Hepatocyte (in vitro differentiated cells): ENCODE measurements at regions not wholly inside any gene's neighbourhood (a gene's known extent, or its start where the extent isn't known, plus 50 kb on each side); places are given as distances from the start of the nearest gene placed in this dataset.

Source experiments
- CTCF ChIP-seq: fragments of 200-600 bp; sonication (generic); IDR thresholded peaks from 2 replicates; pipeline ENCODE4 v1.5.1; 2016; ENCODE audit warnings: antibody characterized with exemption, mild to moderate bottlenecking; ENCODE audit not compliant: poor library complexity
- EZH2 ChIP-seq: fragments of 200-600 bp; sonication (generic); IDR thresholded peaks from 2 replicates; pipeline ENCODE4 v1.6.1; 2016; ENCODE audit warnings: antibody characterized with exemption, mild to moderate bottlenecking, borderline replicate concordance
- EZH2phosphoT487 ChIP-seq: fragments of 200-600 bp; sonication (generic); IDR thresholded peaks from one replicate; pipeline ENCODE4 v1.6.1; 2018; ENCODE audit warnings: antibody characterized with exemption, mild to moderate bottlenecking, low read depth, moderate library complexity; ENCODE audit not compliant: unreplicated experiment, severe bottlenecking

GRCh38 chr2:55775828-55776227 lies 82.2 kb upstream of the PNPT1 start:
- TF ChIP-seq CTCF: no peak
- TF ChIP-seq EZH2: no peak
- no peak for TF ChIP-seq EZH2phosphoT487
